ENCODE measurements at regions not wholly inside any gene's neighbourhood (a gene's known extent, or its start where the extent isn't known, plus 50 kb on each side); places are given as distances from the start of the nearest gene placed in this dataset.

DNA sequence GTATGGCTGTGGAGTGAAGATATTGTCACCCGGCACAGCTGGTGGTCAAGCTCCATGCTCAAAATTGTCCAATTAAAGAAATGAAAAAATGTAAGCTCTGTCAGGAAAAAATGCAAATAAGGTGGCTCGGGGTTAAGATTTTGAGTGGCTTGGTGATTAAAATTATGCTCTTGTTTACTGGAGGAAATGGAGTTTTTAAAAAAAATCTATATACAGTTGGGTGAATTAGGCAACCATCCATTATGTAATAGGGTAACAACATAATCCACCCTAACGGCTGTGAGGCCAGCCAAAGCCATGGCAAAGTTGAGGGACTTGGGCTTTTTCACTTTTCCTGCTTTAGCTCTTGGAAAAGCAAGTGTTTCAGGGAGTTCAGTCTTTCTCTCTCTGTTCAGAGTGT, 260.8 kb upstream of the HABP2 start:
- DNase-seq: no peak

DNA sequence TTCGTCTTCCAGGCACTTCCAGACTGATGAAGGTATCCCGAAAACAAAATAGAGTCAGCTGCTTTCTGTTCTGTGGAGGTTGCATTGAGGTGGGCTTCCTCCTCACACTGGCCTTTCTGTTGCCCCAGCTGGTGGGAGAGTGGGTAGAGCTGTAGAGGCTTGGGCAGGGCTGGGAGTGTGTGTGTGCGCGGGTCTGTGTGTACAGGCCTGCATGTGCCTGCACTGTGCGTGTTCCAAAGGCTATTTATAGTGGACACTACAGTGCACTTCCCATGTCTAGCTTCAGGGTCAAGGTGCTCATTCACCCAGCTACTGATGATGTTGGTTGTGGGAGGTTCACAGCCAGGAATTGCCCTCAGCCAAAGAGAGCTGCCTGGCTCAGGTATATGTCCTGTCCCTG, 260.1 kb upstream of the HABP2 start:
- no peak for DNase-seq

DNA sequence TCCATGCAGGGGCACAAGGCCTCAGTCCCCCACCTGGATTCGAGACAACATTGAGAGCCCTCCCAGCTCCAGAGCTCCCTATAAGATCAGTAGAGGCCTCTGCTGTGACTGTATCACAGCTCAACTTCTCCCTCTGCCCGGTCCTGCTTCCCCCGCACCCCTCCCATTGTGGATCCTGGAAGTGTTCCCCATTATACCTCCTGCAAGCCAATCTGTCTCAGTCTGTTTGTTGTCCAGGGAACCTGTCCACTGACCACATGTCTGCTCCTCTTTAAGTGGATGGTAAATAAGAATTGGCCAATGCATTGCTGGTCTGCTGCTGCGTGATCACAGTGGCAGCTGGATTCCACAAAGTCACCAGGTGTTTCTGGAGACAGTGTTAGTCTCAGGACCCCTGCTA, 259.7 kb upstream of the HABP2 start:
- no peak for DNase-seq

DNA sequence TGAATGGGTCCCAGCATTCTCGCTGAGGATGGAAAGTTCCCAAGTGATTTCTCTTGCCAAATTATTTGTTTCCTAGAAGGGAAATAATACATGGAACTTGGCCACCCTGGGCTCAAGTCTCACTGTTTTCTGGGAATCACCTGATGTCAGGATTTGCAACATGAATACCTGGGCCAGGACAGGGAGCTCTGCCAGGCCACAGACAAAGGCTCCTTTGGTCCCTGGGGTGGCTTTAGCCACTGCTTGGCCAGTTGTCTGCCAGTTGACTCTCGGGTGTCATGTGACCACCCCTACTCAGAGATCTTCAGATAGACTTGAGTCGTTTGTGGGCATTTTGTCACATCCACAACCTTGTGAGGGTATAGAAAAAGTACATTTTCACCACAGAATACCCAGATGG, 258.0 kb upstream of the HABP2 start:
- DNase-seq: no peak

DNA sequence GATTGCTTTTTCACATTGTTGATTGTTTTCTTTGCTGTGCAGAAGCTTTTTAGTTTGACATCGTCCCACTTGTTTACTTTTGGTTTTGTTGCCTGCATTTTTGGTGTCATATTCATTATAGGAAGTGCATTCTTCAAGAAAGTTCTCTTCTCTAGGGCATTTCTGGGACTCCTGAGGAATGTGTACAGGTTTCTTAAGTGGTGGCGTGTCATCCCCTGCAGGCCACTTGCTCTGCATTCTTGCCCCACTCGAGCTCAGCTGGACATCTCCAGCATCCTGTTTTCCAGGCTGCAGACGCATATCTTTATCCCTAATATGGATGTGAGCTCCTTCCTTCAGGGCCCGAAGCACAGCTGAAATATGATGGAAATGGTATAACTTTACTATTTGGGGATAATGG, 255.6 kb upstream of the HABP2 start:
- no peak for DNase-seq

DNA sequence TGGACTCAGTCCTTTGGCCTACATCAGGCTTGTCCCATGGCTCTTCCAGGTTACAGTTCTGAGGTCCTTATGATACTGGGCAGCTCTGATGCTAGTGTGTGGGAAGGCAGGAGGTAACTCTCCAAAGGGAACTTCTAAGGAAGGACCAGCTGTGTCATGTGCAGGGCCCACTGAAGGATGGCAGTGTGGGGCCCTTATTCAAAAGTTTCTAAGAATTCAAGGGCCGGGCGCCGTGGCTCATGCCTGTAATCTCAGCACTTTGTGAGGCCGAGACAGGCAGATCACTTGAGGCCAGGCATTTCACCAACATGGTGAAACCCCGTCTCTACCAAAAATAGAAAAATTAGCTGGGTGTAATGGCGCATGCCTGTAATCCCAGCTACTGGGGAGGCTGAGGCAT, 254.2 kb upstream of the HABP2 start:
- DNase-seq: no peak

DNA sequence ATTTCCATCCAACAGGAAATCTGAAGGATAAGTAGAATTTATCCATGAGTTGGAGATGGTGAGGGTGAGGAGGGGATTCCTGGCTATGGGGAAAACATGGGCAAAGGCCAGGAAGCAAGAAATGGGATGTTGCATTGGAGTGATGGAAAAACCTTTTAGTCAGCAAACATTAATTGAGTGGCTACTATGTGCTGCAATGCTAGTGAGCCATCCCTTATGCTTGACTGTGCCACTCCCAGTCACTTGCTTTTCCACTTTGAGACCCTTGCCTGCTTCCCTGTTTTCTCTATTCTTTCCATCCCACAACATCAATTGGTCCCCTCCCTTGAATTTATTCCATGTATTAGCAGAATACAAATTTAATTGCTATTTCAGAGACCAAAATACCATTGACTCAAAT, 252.7 kb upstream of the HABP2 start:
- DNase-seq: no peak

DNA sequence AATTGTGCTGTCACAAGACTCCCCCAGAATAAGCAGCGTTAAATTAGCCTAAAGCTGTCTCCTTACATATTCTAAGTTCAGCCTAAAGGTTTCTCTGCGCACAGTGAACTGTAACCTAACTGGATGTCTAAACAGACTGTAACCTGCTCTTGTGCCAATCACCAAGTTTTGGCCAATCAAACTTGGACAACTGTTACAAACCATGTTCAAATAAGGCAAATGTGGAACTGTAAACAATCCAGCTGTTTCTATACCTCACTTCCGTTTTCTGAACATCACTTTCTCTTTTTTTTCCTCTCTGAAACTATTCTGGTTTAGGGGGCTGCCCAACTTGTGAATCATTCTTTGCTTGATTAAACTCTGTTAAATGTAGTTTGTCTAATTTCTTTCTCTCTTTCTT, 252.2 kb upstream of the HABP2 start:
- no peak for DNase-seq

DNA sequence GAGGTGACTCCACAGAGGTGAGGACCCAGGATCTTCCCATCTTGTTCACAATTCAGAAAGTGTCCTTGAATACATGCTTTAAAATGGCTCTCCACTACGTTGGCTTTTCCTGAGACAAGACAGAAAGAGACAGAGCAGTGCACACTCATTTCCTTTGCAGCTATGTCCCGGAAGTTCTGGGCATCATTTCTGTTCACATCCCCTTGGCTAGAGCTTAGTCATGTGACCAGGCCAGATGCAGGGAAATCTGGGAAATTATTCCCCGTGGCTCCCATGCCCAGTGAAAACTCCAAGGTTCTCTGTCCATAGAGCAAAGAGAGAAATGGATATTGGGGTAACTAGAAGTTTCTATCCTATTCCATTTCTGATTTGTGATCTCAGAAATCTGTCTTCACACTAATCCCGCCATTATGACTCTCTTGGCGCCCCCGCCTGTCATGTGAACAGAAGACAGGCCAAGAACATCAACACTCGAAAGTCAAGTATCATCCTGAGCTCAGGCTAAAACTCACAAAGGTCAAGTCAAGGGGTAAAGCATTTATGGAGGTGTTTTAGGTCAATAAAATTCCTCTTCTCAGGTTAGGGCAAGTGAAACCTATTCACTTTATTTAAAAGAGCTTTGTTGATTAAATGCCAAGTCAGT, 251.4 kb upstream of the HABP2 start:
- DNase-seq: no peak

DNA sequence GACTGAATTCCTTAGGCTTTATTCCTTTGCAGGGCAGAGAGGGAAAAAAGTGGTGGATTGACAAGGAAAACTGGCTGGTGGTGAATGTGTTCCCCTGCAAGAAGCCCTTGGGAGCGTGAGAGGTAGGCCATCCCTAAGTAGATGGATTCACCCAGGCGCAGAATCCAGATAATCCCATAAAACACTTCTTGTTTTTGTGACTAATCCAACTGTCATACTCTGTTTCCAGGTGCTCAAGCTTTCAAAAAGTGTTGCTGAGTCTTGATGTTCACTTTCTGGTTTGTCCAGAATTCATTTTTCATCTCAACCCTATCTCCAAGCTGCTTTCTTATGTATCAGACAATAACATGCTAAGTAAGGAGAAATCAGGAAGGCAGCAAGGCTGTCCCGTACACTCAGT, 250.8 kb upstream of the HABP2 start:
- DNase-seq: no peak

DNA sequence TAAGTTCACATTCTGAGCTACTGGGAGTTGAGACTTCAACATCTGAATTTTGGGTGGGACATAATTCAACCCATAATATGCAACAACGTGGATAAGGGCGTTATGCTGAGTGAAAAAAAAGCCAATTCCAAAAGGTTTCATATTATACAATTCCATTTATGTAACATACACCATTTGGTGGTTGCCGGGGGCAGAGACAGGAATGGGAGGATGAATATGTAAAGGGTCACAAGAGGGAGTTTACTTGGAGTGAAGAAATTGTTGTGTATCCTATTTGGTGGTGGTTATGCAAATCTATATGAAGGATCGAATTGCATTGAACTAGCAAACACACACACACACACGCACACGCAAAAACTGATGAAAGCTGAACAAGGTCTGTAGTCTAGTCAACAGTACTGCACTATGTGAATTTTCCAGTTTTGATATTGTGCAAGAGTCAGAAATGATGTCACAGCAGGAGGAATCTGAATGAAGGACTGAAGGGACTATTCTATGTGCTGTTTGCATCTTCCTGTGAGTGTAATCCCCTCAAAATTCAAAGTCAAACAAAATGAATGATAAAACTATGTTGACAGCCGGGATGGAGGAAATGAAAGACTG, 249.2 kb upstream of the HABP2 start:
- DNase-seq: peak; percentile 49

DNA sequence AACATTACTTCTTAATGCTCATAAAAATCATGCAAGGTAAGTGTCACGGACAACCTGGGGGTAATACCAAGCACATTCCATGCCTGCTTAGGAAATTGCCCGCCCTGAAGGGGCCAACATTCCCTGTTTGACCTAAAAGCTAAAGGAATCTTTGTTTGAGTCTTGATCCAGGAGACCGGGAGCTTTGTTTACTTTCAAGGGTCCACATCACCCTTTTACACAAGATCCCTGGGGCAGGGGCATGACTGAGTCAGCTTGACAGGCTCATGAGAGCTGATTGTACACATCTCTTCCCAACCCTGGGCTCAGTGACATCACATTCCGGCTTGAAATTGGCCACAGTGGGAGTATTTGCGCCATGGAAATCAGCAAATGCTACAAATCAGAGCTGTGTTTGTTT, 248.1 kb upstream of the HABP2 start:
- no peak for DNase-seq

DNA sequence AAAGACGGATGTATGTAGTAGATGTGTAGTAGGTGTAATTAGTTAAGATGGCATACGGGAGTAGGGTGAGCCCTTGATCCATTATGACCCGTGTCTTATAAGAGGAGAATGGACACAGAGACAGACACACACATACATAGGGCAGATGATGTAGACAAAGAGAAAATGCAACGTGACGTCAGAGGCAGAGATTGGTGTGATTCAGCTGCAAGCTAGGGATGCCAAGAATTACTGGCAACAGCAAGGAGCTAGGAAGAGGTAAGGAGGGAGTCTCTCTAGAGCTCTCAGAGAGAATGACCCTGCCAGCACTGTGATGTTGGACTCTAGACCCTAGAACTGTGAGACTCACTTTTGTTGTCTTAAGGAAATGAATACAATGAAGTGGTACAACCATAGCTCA, 247.0 kb upstream of the HABP2 start:
- peak; percentile 40 for DNase-seq

DNA sequence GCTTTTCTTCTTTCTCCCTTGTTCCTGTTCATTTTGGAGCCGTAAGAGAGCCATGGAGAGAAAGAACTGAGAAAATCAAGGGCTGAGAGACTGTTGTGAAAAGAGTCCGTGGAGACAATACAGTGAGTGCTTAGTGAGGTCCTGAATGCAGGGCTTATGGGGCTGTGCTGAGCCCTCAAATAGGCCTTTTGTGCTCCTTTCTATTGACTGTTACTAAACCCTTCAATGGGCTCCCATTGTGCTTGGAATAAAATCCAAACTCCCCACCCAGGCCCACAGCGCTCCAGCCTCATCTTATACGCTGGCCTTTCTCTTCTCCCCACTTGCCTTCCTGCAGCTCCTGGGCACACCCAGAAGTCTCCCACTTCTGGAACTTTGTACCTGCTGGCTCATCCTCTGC, 243.1 kb upstream of the HABP2 start:
- DNase-seq: no peak

DNA sequence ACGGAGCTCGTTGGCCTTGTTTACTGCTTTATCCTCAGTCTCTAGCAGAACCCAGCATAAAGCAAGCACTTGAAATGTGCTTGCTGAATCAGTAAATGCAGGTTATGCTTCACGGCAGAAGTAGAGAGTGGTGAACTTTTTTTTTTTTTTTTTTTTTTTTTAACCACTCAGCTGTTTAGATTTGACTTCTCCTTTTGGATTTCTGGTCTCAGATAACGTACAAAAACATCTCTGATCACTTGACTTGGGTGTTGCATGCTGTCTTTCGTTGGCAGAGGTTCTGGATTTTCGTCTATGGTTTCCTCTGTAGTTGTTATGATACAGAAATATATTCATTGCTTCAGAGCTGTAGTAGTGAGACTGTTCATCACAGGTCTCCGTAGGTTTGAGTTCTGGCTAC, 242.5 kb upstream of the HABP2 start:
- DNase-seq: no peak

DNA sequence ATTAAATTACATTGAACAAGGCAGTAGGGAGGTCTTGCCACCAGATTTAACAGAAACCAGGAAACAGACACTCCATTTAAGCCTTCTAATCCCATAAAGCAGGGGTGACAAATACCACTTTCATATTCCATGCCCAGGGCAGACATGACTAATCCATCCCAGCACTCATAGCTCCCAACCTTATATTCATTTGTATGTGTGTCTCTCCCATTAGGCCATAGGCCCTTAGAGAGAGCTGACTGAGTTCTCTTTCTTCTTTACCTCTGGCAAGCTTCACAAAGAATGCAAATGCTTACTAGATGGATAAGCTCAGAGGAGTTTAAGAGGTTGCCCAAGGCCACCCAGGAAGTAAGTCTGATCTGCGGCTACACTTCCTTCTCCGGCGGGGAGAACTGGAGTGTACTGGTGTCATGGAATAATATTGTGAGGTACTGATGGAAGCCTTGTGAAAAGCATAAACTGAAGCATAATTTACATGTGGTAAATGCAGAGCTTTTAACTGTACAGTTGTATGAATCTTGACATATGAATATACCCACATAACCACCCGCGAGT, 239.7 kb upstream of the HABP2 start:
- DNase-seq: no peak

DNA sequence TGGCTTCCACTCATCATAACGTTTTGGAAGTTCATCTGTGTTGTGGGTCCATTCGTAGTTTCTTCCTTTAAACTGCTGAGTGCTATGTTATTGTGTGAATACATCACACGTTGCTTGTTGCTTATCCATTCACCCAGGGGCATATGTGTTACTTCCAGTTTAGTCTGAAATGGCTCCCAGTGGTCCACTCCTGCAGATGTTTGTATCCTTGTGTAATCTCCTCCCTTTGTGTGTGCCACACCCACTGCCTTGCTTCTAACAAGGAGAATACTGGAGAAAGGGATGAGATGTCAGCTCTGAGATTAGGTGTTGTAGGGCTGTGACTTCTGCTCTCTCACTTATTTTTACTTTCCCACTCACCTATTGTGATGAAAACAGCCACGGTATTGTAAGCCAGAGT, 239.1 kb upstream of the HABP2 start:
- no peak for DNase-seq

DNA sequence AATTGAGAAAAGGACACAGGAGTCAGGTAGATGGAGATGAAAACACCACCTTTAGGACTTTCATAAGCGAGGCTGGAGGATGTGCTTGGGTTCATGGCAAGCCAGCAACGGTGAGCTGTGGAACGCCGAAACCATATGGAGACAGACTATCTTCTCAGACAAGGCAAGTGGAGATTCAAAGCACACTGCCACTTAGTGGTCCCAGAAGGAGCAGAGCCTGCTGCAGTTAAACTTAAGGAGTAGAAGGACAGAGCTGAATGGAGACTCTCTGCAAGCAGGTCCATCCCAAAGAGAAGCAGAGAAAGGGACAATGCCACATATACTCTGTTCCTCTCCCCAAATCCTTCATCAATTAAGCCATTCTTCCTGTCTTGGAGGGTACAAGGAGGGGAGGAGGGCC, 236.3 kb upstream of the HABP2 start:
- no peak for DNase-seq

DNA sequence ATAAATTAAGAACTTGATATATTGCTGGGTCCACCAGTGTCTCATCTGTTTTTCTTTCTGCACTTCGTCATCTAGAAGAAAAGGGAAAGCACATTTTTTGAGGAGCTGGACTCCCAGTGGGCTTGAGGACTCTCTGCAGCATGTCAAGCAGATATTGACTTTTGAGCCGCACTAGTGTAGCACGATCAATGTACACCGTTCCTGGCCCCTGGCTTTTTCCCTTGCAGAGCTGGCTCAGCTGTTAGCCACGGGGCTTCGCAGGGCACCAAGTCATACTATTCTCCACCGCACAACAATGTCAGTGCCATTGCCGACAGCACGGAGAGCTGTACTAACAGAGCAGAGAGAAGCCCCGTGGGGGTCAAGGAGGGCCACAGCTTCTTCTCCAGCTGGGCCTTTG, 235.4 kb upstream of the HABP2 start:
- no peak for DNase-seq

DNA sequence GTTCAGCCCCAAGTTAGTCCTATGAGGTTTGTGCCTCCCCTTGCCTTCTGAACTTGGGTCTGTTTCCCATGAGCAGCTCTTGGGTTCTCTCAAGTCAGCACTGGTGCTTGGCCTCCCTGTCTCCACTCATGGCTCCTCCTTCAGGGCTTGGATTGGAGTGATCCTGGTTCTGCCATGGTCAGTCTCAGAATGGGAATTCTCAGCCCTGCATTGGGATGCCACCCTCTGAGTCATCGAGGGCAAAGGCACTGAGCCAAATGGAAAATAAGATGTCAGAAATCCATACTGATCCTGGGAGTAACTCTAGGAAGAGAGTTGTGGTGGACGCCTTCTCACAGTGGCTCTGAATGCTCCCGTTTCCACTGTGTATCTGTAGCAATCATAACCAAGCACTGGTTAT, 233.4 kb upstream of the HABP2 start:
- no peak for DNase-seq

DNA sequence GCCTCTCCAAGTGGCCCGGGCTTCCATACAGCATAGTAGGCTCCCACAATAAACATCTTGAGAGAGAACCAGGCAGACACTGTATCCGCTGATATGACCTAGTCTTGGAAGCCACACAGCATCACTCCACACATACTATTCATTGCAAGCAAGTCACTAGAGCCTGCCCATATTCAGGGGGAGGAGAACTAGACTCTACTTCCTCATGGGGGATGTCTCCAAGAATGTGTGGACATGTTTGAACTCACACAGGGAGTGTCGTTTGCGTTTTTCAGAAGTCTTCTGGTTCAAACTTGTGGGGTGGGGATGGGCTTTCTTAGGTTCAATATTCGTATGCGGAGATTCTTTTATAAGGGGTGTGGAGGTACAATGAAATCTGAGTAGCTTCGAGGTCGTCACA, 232.6 kb upstream of the HABP2 start:
- DNase-seq: no peak

DNA sequence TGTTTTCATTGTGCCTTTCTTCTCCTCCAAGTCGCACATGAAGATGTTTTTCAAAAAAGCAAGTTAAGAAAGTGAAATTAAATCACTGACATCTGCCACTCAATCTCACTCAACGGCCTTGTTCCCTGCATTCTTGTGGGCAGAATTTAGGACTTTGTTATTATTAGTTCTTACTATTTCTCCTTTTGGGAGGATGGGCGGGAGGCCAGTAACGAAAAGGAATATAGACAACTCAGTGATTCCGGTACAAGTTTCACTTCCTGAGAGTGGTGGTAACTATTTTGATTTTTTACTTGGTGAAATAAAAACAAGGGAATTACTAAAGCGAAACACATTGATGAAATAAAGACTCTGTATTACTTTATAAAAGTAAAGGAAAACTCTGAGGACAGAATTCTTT, 231.9 kb upstream of the HABP2 start:
- DNase-seq: peak; percentile 34

DNA sequence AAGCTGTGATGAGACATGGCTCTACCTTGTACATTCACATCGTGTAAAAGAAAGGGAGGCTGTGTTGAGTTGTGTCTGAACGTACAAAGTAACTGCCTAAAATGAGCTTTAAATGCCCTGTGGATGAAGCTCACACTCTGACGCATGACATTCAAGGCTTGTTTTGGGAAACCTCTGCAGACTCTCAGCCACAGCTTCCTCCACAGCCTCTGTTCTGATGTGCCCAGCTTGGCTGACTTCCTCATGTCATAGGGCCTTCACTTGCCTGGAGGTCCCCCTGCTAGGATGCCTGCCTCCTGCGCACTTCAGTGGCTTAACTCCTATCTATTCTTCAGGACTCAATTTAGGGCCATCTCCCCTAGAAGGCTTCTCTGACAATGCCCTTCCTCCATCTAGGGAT, 230.0 kb upstream of the HABP2 start:
- no peak for DNase-seq

DNA sequence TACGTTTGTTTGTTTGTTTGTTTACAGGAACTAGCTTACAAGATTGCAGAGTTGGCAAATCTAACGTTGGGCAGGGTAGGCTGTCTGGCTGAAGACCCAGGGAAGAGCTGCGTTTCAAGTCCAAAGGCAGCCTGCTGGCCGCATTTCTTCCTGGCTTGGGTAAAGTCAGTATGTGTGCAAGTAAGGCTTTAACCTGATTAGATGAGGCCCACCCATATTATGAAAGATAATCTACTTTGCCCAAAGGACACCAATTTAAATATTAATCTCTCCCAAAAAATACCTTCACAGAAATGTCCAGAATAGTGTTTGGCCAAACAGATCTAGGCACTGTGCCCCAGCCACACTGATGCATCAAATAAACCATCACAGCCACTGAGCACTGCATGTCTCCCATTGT, 228.9 kb upstream of the HABP2 start:
- DNase-seq: no peak

Data from tongue (tissue), 1 donor.